HepG2 (cell line): ENCODE measurements at regions not wholly inside any gene's neighbourhood (a gene's known extent, or its start where the extent isn't known, plus 50 kb on each side); places are given as distances from the start of the nearest gene placed in this dataset.

Source experiments
- ATAC-seq: fragments of 200-7000 bp; cut with Tn5 transposase; 3 replicates; pipeline ENCODE4 v1.9.1; 2020; ENCODE audit warnings: mild to moderate bottlenecking, moderate library complexity
- BruUV-seq: library from RNA; stranded (reverse); fragments of 400-500 nt; replicated peaks from 2 replicates; lab custom pipeline; 2021; lab: Mats Ljungman, UMichigan
- CTCF ChIA-PET: fragments of 300-600 bp; formaldehyde crosslinking; extraction: SDS; loops from one replicate; lab custom pipeline; 2021; ENCODE audit warnings: low total read pairs, inconsistent platforms, low intra/inter-chr PET ratio; lab: Yijun Ruan, JAX
- POLR2A ChIA-PET: fragments of 350-600 bp; sonication (Branson Sonifier 250); formaldehyde crosslinking; loops from one replicate; lab custom pipeline; 2020; ENCODE audit warnings: antibody characterized with exemption, inconsistent platforms; lab: Yijun Ruan, JAX
- DNase-seq: peaks from one replicate; pipeline ENCODE4 v3.0.0-alpha.2; 2015; ENCODE audit warnings: low spot score
- FAIRE-seq: peaks from 3 replicates; lab custom pipeline; 2011; peaks lifted over from hg19 to GRCh38; lab: Jason Lieb, UNC
- H2AFZ ChIP-seq: one replicate; pipeline ENCODE4 v1.6.1; 2011; ENCODE audit warnings: low read length, inconsistent platforms
- H3K27ac ChIP-seq: fragments of 300-600 bp; 3 replicates; pipeline ENCODE4 v1.8.0; 2011; ENCODE audit warnings: mixed run types, mild to moderate bottlenecking, mixed read lengths, low read length, inconsistent platforms; ENCODE audit not compliant: insufficient read depth; ENCODE audit errors: extremely low read length
- H3K27me3 ChIP-seq, 2 experiments: fragments of 200-600 bp in 1 of 2; 2 replicates in 1 of 2; 3 replicates in 1 of 2; pipeline versions ENCODE4 v1.6.0 to v1.8.0; 2011; ENCODE audit warnings: low read length in 2 of 2, mild to moderate bottlenecking in 2 of 2, moderate library complexity in 2 of 2, inconsistent platforms in 1 of 2; ENCODE audit not compliant: insufficient read depth in 2 of 2, control insufficient read depth in 1 of 2
- H3K36me3 ChIP-seq, 2 experiments: fragments of 200-600 bp in 1 of 2; replicated peaks in 1 of 2; 2 replicates in 1 of 2; 3 replicates in 1 of 2; pipeline versions ENCODE4 v1.5.1 to v1.8.0; 2011; ENCODE audit warnings: low read length in 2 of 2, inconsistent platforms in 1 of 2; ENCODE audit not compliant: insufficient read depth in 2 of 2, control insufficient read depth in 1 of 2
- H3K4me1 ChIP-seq: 2 replicates; pipeline ENCODE4 v1.5.1; 2012; ENCODE audit warnings: low read length, inconsistent platforms; ENCODE audit not compliant: insufficient read depth
- H3K4me2 ChIP-seq: 2 replicates; pipeline ENCODE4 v1.6.0; 2011; ENCODE audit warnings: low read depth, low read length, inconsistent platforms
- H3K4me3 ChIP-seq, 3 experiments: fragments of 200-600 bp in 1 of 3; sonication (generic), shearing (Covaris generic) in 1 of 3; replicated peaks in 1 of 3; 2 replicates each; pipeline ENCODE4 v1.5.1; 2011 to 2016; ENCODE audit warnings: low read length in 3 of 3, inconsistent platforms in 2 of 3, low read depth in 2 of 3, mild to moderate bottlenecking in 2 of 3, control low read depth in 1 of 3, mixed read lengths in 1 of 3; ENCODE audit not compliant: insufficient read depth in 1 of 3
- H3K79me2 ChIP-seq: one replicate; pipeline ENCODE4 v1.6.1; 2011; ENCODE audit warnings: low read length, inconsistent platforms; ENCODE audit not compliant: insufficient read depth
- H3K9ac ChIP-seq: 2 replicates; pipeline ENCODE4 v1.6.0; 2011; ENCODE audit warnings: mild to moderate bottlenecking, low read depth, low read length, inconsistent platforms; ENCODE audit not compliant: insufficient read depth
- H3K9me3 ChIP-seq: 2 replicates; pipeline ENCODE4 v1.5.1; 2012; ENCODE audit warnings: mild to moderate bottlenecking, low read length
- H4K20me1 ChIP-seq: 2 replicates; pipeline ENCODE4 v1.6.0; 2011; ENCODE audit warnings: inconsistent platforms, mild to moderate bottlenecking, low read length, moderate library complexity; ENCODE audit not compliant: insufficient read depth
- DBP ChIP-seq: sonication (generic); formaldehyde crosslinking; IDR thresholded peaks from 2 replicates; pipeline ENCODE4 v1.4.0; 2020; ENCODE audit warnings: missing genetic modification reagents; ENCODE audit errors: not compliant biosample characterization
- MAFK ChIP-seq, 2 experiments: IDR thresholded peaks in 1 of 2; conservative IDR thresholded peaks in 1 of 2; 2 replicates each; pipeline ENCODE4 v1.6.1; 2011; ENCODE audit warnings: improper control_type of control experiment in 2 of 2, low read length in 2 of 2
- NFIC ChIP-seq: IDR thresholded peaks from 2 replicates; pipeline ENCODE4 v1.6.1; 2012; ENCODE audit warnings: mild to moderate bottlenecking, low read length, inconsistent platforms
- PHB2 ChIP-seq: fragments of 450-650 bp; IDR thresholded peaks from 2 replicates; pipeline ENCODE4 v1.6.1; 2018; ENCODE audit not compliant: partially characterized antibody
- PTBP1 ChIP-seq: fragments of 200-400 bp; formaldehyde crosslinking; IDR thresholded peaks from 2 replicates; pipeline ENCODE4 v1.6.1; 2018; ENCODE audit warnings: low read length, low read depth; ENCODE audit not compliant: poor library complexity, severe bottlenecking
- SNAI1 ChIP-seq: sonication (generic); formaldehyde crosslinking; IDR thresholded peaks from 2 replicates; pipeline ENCODE4 v1.5.0; 2020; ENCODE audit warnings: mild to moderate bottlenecking, missing genetic modification reagents, borderline replicate concordance
- ZFP36 ChIP-seq: fragments of 150-350 bp; IDR thresholded peaks from 2 replicates; pipeline ENCODE4 v1.6.1; 2018; ENCODE audit warnings: borderline replicate concordance, low read length, low read depth; ENCODE audit not compliant: partially characterized antibody
- ZMYM3 ChIP-seq: sonication (generic); formaldehyde crosslinking; IDR thresholded peaks from 2 replicates; pipeline ENCODE4 v1.5.1; 2020; ENCODE audit warnings: mild to moderate bottlenecking, missing genetic modification reagents
- ZNF18 ChIP-seq: sonication (generic); formaldehyde crosslinking; IDR thresholded peaks from 2 replicates; pipeline ENCODE4 v1.8.0; 2022; ENCODE audit warnings: mild to moderate bottlenecking, missing genetic modification reagents; ENCODE audit not compliant: insufficient replicate concordance
- ZNF83 ChIP-seq: sonication (generic); formaldehyde crosslinking; IDR thresholded peaks from 2 replicates; pipeline ENCODE4 v1.4.0; 2020; ENCODE audit warnings: missing genetic modification reagents, mild to moderate bottlenecking, borderline replicate concordance
- WGBS: methylation state at CpG from one replicate; pipeline ENCODE4 v1.1.6; 2017; ENCODE audit warnings: low lambda C conversion rate; 5-methylcytosine and 5-hydroxymethylcytosine counted together
- in situ Hi-C: cut with HindIII; loops from 2 replicates; pipeline ENCODE4 v1.10.0; 2017; ENCODE audit warnings: low pct_unique_long_range_greater_than_20kb; ENCODE audit not compliant: extremely low pct_ligation_motif_present
- intact Hi-C: fragments of 100-400 bp; cut with micrococcal nuclease; formaldehyde crosslinking; loops from one replicate; pipeline ENCODE4 v1.10.0; 2022; ENCODE audit not compliant: unreplicated experiment
- TF ChIP-seq, protein P1 (sequence below): sonication (generic); formaldehyde crosslinking; IDR thresholded peaks from 2 replicates; pipeline ENCODE4 v1.4.0; 2020; ENCODE audit warnings: mild to moderate bottlenecking, missing genetic modification reagents

DNA sequence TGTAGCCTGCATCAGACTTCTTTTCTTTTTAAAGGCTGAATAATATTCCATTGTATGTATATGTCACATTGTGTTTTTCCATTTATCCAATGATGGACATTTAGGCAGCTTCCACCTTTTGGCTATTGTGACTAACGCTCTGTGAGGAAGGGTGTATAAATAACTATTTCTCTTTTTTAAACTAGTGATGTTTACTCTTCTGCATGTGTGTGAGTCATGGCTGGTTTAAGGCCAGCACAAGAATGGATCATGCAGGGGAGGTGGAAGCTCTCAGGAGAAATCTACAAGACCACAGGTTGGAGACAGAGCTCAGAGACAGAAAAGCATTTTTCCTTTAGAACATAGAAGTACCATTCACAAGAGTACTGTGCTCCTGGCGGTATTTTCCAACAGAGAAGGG lies 307.2 kb downstream of the SOX4 start:
- 41% methylated on average over 2 of the region's 2 CpGs for WGBS
- H3K79me2 ChIP-seq: no peaks in the 10 kb centered on the region
- H3K9me3 ChIP-seq: no peaks in the 10 kb centered on the region
- in situ Hi-C loops: no loop called here
- no peaks in the 10 kb centered on the region for H4K20me1 ChIP-seq
- intact Hi-C loops: no loop called here
- H3K9ac ChIP-seq: no peak overlapping the region
- no peaks in the 10 kb centered on the region for H3K27me3 ChIP-seq
- no peaks in the 10 kb centered on the region for H3K36me3 ChIP-seq
- no peak overlapping the region for H3K4me3 ChIP-seq
- BruUV-seq: no TSS peak
- POLR2A ChIA-PET: no interaction called here
- TF ChIP-seq NFIC: no peak
- TF ChIP-seq SNAI1 (CRISPR knock-in tag): no peak
- TF ChIP-seq MAFK (conservative IDR thresholded peaks at IDR 0.05 in 1 of 2, IDR thresholded peaks at IDR 0.05 in 1 of 2; ENCODE audit: low read length in 2 of 2): no peak
- no peak for TF ChIP-seq ZMYM3 (CRISPR knock-in tag)
- TF ChIP-seq, all 625 proteins: peak for 0
- no peak for FAIRE-seq
- Histone ChIP-seq H3K4me1 (no peaks in the 10 kb centered on the region), H3K27ac (no peak overlapping the region), H2AFZ (no peak overlapping the region), H3K4me2 (no peak overlapping the region)
- no peak for DNase-seq
- no peak for ATAC-seq
- CTCF ChIA-PET: no interaction called here

DNA sequence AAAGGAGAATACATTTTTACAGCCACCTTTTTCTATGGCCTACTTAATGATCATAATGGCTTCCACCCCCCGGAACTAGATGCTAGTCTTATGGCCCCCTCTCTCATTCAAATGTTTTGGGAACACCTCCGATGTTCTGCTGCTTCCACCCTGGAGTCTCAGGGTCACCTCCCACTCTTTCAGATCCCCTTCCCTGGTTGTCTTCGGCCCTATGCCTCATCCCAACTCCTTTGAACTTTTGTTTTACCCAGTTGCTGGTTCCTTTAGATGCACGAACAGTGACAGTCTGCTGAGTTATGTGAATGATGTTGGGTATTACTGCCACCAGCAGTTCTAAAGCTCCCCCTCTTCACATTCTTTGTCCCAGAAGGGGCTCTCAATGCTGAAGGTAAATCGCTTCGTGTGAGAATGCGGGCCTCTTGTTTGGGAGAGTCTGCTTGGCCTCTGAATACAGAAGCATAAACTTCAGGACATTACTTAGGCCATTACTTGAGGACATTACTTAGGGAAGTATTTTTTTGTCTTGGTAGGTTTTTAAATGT lies 309.1 kb downstream of the SOX4 start:
- no peaks in the 10 kb centered on the region for H3K79me2 ChIP-seq
- no peak overlapping the region for H3K9ac ChIP-seq
- ATAC-seq: no peak
- BruUV-seq: no TSS peak
- H3K4me3 ChIP-seq: no peak overlapping the region
- WGBS: 56% methylated on average over 7 of the region's 7 CpGs
- no peaks in the 10 kb centered on the region for H4K20me1 ChIP-seq
- CTCF ChIA-PET: no interaction called here
- POLR2A ChIA-PET: no interaction called here
- no peak for FAIRE-seq
- H3K9me3 ChIP-seq: no peaks in the 10 kb centered on the region
- no peaks in the 10 kb centered on the region for H3K4me1 ChIP-seq
- H3K27me3 ChIP-seq: no peaks in the 10 kb centered on the region
- H3K4me2 ChIP-seq: no peak overlapping the region
- intact Hi-C loops (no loop called here), in situ Hi-C loops (no loop called here)
- H3K27ac ChIP-seq: no peak overlapping the region
- H2AFZ ChIP-seq: no peak overlapping the region
- no peaks in the 10 kb centered on the region for H3K36me3 ChIP-seq
- no peak for DNase-seq
- no peak for TF ChIP-seq ZFP36
- no peak for TF ChIP-seq DBP (CRISPR knock-in tag)
- TF ChIP-seq, protein P1, sequence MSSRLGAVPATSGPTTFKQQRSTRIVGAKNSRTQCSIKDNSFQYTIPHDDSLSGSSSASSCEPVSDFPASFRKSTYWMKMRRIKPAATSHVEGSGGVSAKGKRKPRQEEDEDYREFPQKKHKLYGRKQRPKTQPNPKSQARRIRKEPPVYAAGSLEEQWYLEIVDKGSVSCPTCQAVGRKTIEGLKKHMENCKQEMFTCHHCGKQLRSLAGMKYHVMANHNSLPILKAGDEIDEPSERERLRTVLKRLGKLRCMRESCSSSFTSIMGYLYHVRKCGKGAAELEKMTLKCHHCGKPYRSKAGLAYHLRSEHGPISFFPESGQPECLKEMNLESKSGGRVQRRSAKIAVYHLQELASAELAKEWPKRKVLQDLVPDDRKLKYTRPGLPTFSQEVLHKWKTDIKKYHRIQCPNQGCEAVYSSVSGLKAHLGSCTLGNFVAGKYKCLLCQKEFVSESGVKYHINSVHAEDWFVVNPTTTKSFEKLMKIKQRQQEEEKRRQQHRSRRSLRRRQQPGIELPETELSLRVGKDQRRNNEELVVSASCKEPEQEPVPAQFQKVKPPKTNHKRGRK (CRISPR knock-in tag): no peak
- no peak for TF ChIP-seq PTBP1
- TF ChIP-seq ZNF18: no peak
- TF ChIP-seq ZNF83 (CRISPR knock-in tag): no peak
- TF ChIP-seq PHB2: no peak
